ENCODE measurements at regions not wholly inside any gene's neighbourhood (a gene's known extent, or its start where the extent isn't known, plus 50 kb on each side); places are given as distances from the start of the nearest gene placed in this dataset.

GRCh38 chr14:98900236-98900635 lies 371.8 kb downstream of the BCL11B start:
- H3K9me1 ChIP-seq (ENCODE audit: insufficient read depth, low read length), result no peaks in the 10 kb centered on the region
- DNase-seq, result no peak
- POLR2A ChIA-PET (ENCODE audit: unreplicated experiment), result no interaction called here
- H3K9me3 ChIP-seq (ENCODE audit: control insufficient read depth, insufficient read depth, low read length), result peaks cover 43% of the 10 kb centered on the region
- H3K79me1 ChIP-seq (ENCODE audit: low read depth in 1 of 2, low read length in 2 of 2), result no peaks in the 10 kb centered on the region
- no peak overlapping the region for H2AK5ac ChIP-seq (ENCODE audit: low read depth, low read length)
- H4K91ac ChIP-seq (ENCODE audit: insufficient read depth, low read depth, low read length), result no peak overlapping the region
- H2AFZ ChIP-seq (replicated peaks; ENCODE audit: low read length, poor library complexity), result no peak overlapping the region
- no peak overlapping the region for H3K4me2 ChIP-seq (ENCODE audit: low read depth, low read length)
- no peak overlapping the region for H3K18ac ChIP-seq (ENCODE audit: low read depth, low read length)
- ATAC-seq (ENCODE audit: low read depth), result no peak
- H3K56ac ChIP-seq (ENCODE audit: extremely low read depth, insufficient read depth, low read length), result no peak overlapping the region
- H3K14ac ChIP-seq (replicated peaks; ENCODE audit: low read depth, low read length), result no peak overlapping the region
- no peak overlapping the region for H4K5ac ChIP-seq (ENCODE audit: low read depth, low read length)
- in situ Hi-C loops (cut with MboI; ENCODE audit: low sequenced_read_pairs), result no loop called here
- no peak for TF ChIP-seq USF2 (IDR thresholded peaks at IDR 0.05; ENCODE audit: low read depth, low read length)
- no peak overlapping the region for H2BK15ac ChIP-seq (ENCODE audit: low read depth, low read length)
- H3K23ac ChIP-seq (ENCODE audit: low read depth, low read length), result no peak overlapping the region
- H2BK120ac ChIP-seq (ENCODE audit: low read depth, low read length), result no peak overlapping the region
- CTCF ChIA-PET, result no interaction called here
- no peaks in the 10 kb centered on the region for H3K27me3 ChIP-seq (ENCODE audit: control insufficient read depth, insufficient read depth, low read length)
- dilution Hi-C loops (cut with HindIII; ENCODE audit: low sequenced_read_pairs, unreplicated experiment), result no loop called here
- H4K8ac ChIP-seq (ENCODE audit: low read depth in 2 of 2, low read length in 2 of 2), result no peak overlapping the region
- H3K9ac ChIP-seq (ENCODE audit: low read depth, low read length), result no peak overlapping the region
- 91% methylated on average over 4 of the region's 15 CpGs; no CpG with 5 or more reads in 1 of the 2 experiments for WGBS, 2 experiments (ENCODE audit: extremely low coverage in 2 of 2, insufficient read length in 1 of 2)
- no peak overlapping the region for H2AK9ac ChIP-seq (replicated peaks; ENCODE audit: low read depth, low read length, poor library complexity)
- no peak overlapping the region for H3K4me3 ChIP-seq (ENCODE audit: insufficient read depth, low read depth, low read length)
- H4K20me1 ChIP-seq (ENCODE audit: insufficient read depth, low read length), result no peaks in the 10 kb centered on the region
- no peak overlapping the region for H2BK5ac ChIP-seq (ENCODE audit: low read depth, low read length, poor library complexity, severe bottlenecking)
- no peak overlapping the region for H3K4ac ChIP-seq (ENCODE audit: low read depth, low read length)
- BruUV-seq (replicated peaks), result no TSS peak
- no peak overlapping the region for H2BK20ac ChIP-seq (ENCODE audit: low read depth, low read length)
- no peaks in the 10 kb centered on the region for H3K36me3 ChIP-seq (ENCODE audit: control insufficient read depth, insufficient read depth, low read length)
- intact Hi-C loops (cut with micrococcal nuclease), result no loop called here
- no peak overlapping the region for H3K27ac ChIP-seq (ENCODE audit: insufficient read depth, low read length)
- H3K4me1 ChIP-seq (ENCODE audit: control insufficient read depth, insufficient read depth, low read length), result no peaks in the 10 kb centered on the region

Data from IMR-90 (cell line).